ENCODE measurements at regions not wholly inside any gene's neighbourhood (a gene's known extent, or its start where the extent isn't known, plus 50 kb on each side); places are given as distances from the start of the nearest gene placed in this dataset.

GRCh38 chr7:46479680-46480079, 558.6 kb upstream of the IGFBP3 start:
- Histone ChIP-seq H3K9me3 (no peaks in the 10 kb centered on the region), H3K36me3 (no peaks in the 10 kb centered on the region), H3K4me3 (no peak overlapping the region), H3K27me3 (no peaks in the 10 kb centered on the region), H3K4me1 (no peaks in the 10 kb centered on the region), H3K27ac (no peak overlapping the region)
- TF ChIP-seq POLR2A (IDR thresholded peaks at IDR 0.05) (no peak), CTCF (IDR thresholded peaks at IDR 0.05) (no peak)
- intact Hi-C loops (cut with DNase I; ENCODE audit: low total_unique reads), result no loop called here
- DNase-seq, result no peak

GRCh38 chr7:46478046-46478445, 557.0 kb upstream of the IGFBP3 start:
- intact Hi-C loops (cut with DNase I; ENCODE audit: low total_unique reads), result no loop called here
- no peaks in the 10 kb centered on the region for H3K36me3 ChIP-seq
- H3K27me3 ChIP-seq, result no peaks in the 10 kb centered on the region
- no peaks in the 10 kb centered on the region for H3K9me3 ChIP-seq
- no peaks in the 10 kb centered on the region for H3K4me1 ChIP-seq
- TF ChIP-seq CTCF (IDR thresholded peaks at IDR 0.05) (no peak), POLR2A (IDR thresholded peaks at IDR 0.05) (no peak)
- H3K4me3 ChIP-seq, result no peak overlapping the region
- no peak for DNase-seq
- H3K27ac ChIP-seq, result no peak overlapping the region

GRCh38 chr7:46468753-46469356, 547.8 kb upstream of the IGFBP3 start:
- intact Hi-C loops (cut with DNase I; ENCODE audit: low total_unique reads), result no loop called here
- TF ChIP-seq POLR2A (IDR thresholded peaks at IDR 0.05) (no peak), CTCF (IDR thresholded peaks at IDR 0.05) (no peak)
- H3K9me3 ChIP-seq, result peaks cover 0 to 61% of the 10 kb centered on the region in 2 donors
- H3K4me3 ChIP-seq, result no peak overlapping the region
- H3K27ac ChIP-seq, result no peak overlapping the region
- DNase-seq, result no peak
- no peaks in the 10 kb centered on the region for H3K36me3 ChIP-seq
- no peaks in the 10 kb centered on the region for H3K27me3 ChIP-seq
- H3K4me1 ChIP-seq, result no peaks in the 10 kb centered on the region

- no peaks in the 10 kb centered on the region for H3K4me1 ChIP-seq
- H3K27me3 ChIP-seq, result no peaks in the 10 kb centered on the region
- intact Hi-C loops (cut with DNase I; ENCODE audit: low total_unique reads), result no loop called here
- no peak for DNase-seq
- H3K36me3 ChIP-seq, result no peaks in the 10 kb centered on the region
- TF ChIP-seq POLR2A (IDR thresholded peaks at IDR 0.05) (no peak), CTCF (IDR thresholded peaks at IDR 0.05) (no peak)
- H3K4me3 ChIP-seq, result no peak overlapping the region
- no peak overlapping the region for H3K27ac ChIP-seq
- peaks cover 0 to 30% of the 10 kb centered on the region in 2 donors for H3K9me3 ChIP-seq
These were observed 542.1 kb upstream of the IGFBP3 start for GRCh38 chr7:46463170-46463569.

GRCh38 chr7:46461334-46461777, 540.3 kb upstream of the IGFBP3 start:
- no peaks in the 10 kb centered on the region for H3K4me1 ChIP-seq
- intact Hi-C loops (cut with DNase I; ENCODE audit: low total_unique reads), result no loop called here
- H3K36me3 ChIP-seq, result no peaks in the 10 kb centered on the region
- peaks cover 0 to 12% of the 10 kb centered on the region in 2 donors for H3K9me3 ChIP-seq
- H3K27me3 ChIP-seq, result no peaks in the 10 kb centered on the region
- TF ChIP-seq POLR2A (IDR thresholded peaks at IDR 0.05) (no peak), CTCF (IDR thresholded peaks at IDR 0.05) (no peak)
- no peak for DNase-seq
- H3K4me3 ChIP-seq, result no peak overlapping the region
- no peak overlapping the region for H3K27ac ChIP-seq
